ENCODE measurements at regions not wholly inside any gene's neighbourhood (a gene's known extent, or its start where the extent isn't known, plus 50 kb on each side); places are given as distances from the start of the nearest gene placed in this dataset.

DNA sequence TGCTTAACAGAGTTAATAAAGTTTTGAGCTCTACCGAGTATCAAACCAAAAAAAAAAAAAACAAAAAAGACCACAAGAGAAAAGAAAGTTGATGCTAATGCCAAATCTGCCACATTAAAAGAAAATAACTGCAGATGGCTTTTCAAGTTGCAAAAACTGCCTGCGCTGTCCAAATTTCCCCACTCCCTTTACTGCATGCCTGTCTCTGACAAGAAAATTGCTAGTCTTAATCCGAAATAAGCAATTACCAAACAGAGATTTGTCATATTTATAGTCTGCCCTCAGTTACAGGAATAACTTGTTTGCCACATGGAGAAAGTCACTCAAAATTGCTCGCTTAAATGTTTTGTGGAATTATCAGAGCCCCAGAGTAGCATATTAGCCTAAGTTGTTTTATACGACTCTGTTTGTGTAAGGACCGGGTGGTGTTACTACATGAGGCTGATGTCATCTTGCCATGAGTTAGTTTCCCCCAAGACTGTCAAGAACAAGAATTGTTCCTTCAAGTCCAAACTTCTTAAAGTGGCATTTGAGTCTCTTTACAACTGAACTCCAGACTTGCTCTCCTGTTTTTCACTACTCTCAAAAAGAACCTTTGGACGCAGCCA, 160.9 kb downstream of the CEP120 start:
- POLR2A ChIA-PET (ENCODE audit: low non-redundant PET): no interaction called here
- no peak overlapping the region for H3K27ac ChIP-seq
- no peak for DNase-seq (ENCODE audit: low spot score)
- TF ChIP-seq, protein P1, sequence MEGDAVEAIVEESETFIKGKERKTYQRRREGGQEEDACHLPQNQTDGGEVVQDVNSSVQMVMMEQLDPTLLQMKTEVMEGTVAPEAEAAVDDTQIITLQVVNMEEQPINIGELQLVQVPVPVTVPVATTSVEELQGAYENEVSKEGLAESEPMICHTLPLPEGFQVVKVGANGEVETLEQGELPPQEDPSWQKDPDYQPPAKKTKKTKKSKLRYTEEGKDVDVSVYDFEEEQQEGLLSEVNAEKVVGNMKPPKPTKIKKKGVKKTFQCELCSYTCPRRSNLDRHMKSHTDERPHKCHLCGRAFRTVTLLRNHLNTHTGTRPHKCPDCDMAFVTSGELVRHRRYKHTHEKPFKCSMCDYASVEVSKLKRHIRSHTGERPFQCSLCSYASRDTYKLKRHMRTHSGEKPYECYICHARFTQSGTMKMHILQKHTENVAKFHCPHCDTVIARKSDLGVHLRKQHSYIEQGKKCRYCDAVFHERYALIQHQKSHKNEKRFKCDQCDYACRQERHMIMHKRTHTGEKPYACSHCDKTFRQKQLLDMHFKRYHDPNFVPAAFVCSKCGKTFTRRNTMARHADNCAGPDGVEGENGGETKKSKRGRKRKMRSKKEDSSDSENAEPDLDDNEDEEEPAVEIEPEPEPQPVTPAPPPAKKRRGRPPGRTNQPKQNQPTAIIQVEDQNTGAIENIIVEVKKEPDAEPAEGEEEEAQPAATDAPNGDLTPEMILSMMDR (conservative IDR thresholded peaks at IDR 0.05; ENCODE audit: low read depth): no peak
- CTCF ChIA-PET: interaction anchor here (0.6 kb wide), 1 partner anchor 1103 kb away, joined by 3 read pairs; no protein-coding TSS in a partner anchor

DNA sequence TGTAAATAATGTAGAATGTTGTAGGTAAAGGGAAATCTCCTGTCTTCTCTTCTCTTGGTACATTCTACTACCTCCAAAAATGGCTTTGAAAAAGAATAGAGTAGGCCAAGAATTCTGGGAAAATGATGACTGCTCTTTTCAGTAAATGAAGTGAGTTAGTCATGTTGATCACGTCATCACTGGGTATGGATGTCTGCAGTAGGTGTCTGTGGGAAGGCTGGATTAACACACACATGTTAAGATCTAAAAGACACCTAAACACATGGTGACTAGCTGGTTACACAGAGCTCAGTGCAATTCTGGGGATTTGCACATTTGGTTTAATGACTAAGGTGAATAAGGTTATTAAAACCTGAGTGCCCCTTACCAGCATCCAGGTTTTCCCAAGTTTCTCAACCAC, 161.5 kb downstream of the CEP120 start:
- ChIA-PET CTCF (no interaction called here), POLR2A (ENCODE audit: low non-redundant PET) (no interaction called here)
- TF ChIP-seq, protein P1 (conservative IDR thresholded peaks at IDR 0.05; ENCODE audit: low read depth): no peak
- H3K27ac ChIP-seq: no peak overlapping the region
- DNase-seq (ENCODE audit: low spot score): no peak

DNA sequence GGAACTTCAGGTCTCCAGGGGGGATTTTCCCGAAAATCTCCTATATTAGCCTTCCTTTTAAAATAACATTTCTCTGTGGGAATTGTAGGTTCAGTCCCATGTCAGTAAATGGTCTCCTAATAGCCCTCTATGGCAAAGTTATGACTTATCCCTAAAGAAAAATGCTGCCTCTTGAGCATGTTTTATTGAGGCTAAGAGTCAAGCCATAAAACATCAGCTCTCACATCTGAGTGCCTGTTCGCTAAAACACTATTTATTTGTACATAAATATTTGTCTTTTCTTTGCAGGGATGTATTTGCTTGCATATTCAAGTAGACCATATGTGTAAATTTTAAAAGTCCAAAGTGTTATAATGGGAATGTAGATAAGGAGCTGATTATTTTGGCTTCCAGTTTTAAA, 160.4 kb downstream of the PRDM6 start:
- POLR2A ChIA-PET (ENCODE audit: low non-redundant PET): no interaction called here
- TF ChIP-seq, protein P1 (conservative IDR thresholded peaks at IDR 0.05; ENCODE audit: low read depth): no peak
- H3K27ac ChIP-seq: no peak overlapping the region
- CTCF ChIA-PET: no interaction called here
- DNase-seq (ENCODE audit: low spot score): no peak

DNA sequence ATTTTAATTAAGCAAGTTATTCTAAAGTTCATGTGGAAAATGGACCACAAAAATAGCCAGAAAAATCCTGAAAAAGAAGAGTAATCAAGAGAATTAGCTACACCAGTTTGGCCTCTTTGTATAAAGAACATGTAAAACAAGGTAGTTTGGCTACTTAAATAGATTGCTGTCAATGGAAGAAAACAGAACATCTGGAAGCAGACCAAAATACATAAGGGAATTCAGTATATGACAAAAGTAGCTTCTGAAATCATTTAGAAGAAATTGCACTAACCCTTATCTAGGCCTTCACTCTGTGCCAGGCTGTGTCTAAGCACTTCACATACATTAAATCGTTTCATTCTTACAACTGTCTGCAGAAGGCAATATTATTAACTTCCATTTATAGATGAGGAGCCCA, 156.6 kb downstream of the PRDM6 start:
- no peak for DNase-seq (ENCODE audit: low spot score)
- TF ChIP-seq, protein P1 (conservative IDR thresholded peaks at IDR 0.05; ENCODE audit: low read depth): no peak
- ChIA-PET POLR2A (ENCODE audit: low non-redundant PET) (no interaction called here), CTCF (interaction anchor here (0.9 kb wide), 1 partner anchor 25 kb away, joined by 3 read pairs; no protein-coding TSS in a partner anchor)
- no peak overlapping the region for H3K27ac ChIP-seq

DNA sequence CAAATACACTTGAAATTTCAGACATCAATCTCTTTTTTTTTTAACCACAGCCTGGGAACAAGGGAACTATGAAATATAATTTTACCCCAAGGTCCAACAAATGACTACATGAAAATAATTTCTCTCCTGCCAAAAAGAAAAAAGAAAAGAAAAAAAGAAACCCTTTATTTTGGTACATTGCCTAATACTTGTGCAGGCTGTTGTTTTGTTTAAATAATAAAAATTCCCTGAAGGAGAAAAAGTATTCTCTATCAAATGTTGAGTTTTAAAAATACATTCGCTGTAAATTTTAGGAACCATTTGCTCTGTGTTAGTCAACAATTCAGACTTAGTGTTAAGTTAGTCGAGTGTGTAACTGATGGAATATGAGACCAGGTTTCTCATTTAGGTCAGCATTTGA, 155.4 kb downstream of the PRDM6 start:
- ChIA-PET POLR2A (ENCODE audit: low non-redundant PET) (no interaction called here), CTCF (interaction anchor here (0.6 kb wide), 1 partner anchor 464 kb away, joined by 3 read pairs; no protein-coding TSS in a partner anchor)
- DNase-seq (ENCODE audit: low spot score): no peak
- TF ChIP-seq, protein P1 (conservative IDR thresholded peaks at IDR 0.05; ENCODE audit: low read depth): no peak
- H3K27ac ChIP-seq: no peak overlapping the region

All from RWPE1 (cell line).